ENCODE measurements at regions not wholly inside any gene's neighbourhood (a gene's known extent, or its start where the extent isn't known, plus 50 kb on each side); places are given as distances from the start of the nearest gene placed in this dataset.
"Not testable (repeated sequence)": the region's sequence is repeated elsewhere in the genome, so short reads cannot be mapped to it uniquely, and the experiment has no call there.

- Histone ChIP-seq H3K27me3 (replicated peaks; ENCODE audit: control insufficient read depth, insufficient read depth, low read length) (no peaks in the 10 kb centered on the region), H3K9me3 (no peaks in the 10 kb centered on the region), H3K4me3 (ENCODE audit: low read depth, low read length) (no peak overlapping the region), H3K36me3 (ENCODE audit: control insufficient read depth, insufficient read depth, low read length) (no peaks in the 10 kb centered on the region), H3K4me1 (no peaks in the 10 kb centered on the region)
- no peak for TF ChIP-seq CTCF (IDR thresholded peaks at IDR 0.05; ENCODE audit: insufficient read depth in 1 of 2, low read depth in 1 of 2, low read length in 1 of 2, severe bottlenecking in 1 of 2, unreplicated experiment in 1 of 2)
- peak; percentile 41 to 70 for DNase-seq
- no peaks in the 10 kb centered on the region for H3K4me1 Mint-ChIP-seq (ENCODE audit: low read depth, unreplicated experiment)
- no peak overlapping the region for H3K27ac Mint-ChIP-seq (ENCODE audit: unreplicated experiment)
- peaks cover 3% of the 10 kb centered on the region for H3K27me3 Mint-ChIP-seq (ENCODE audit: insufficient read depth, unreplicated experiment)
- BruUV-seq (replicated peaks): no TSS peak
- intact Hi-C loops (cut with micrococcal nuclease; ENCODE audit: unreplicated experiment): no loop called here
- H3K4me3 Mint-ChIP-seq (ENCODE audit: unreplicated experiment): no peak overlapping the region
- H3K9me3 Mint-ChIP-seq (ENCODE audit: unreplicated experiment): peaks cover 14% of the 10 kb centered on the region
- H3K36me3 Mint-ChIP-seq (ENCODE audit: insufficient read depth, unreplicated experiment): no peaks in the 10 kb centered on the region
- ChIA-PET POLR2A (no interaction called here), CTCF (interaction anchor here (0.7 kb wide), 1 partner anchor 54 kb away, joined by 3 read pairs; no protein-coding TSS in a partner anchor)
Measured at GRCh38 chr17:22310717-22311686, 618.7 kb downstream of the KCNJ18 start.

- intact Hi-C loops (cut with micrococcal nuclease; ENCODE audit: unreplicated experiment); H3K27ac Mint-ChIP-seq (ENCODE audit: unreplicated experiment); H3K4me1 ChIP-seq; H3K4me3 ChIP-seq (ENCODE audit: low read depth, low read length); BruUV-seq (replicated peaks); H3K4me1 Mint-ChIP-seq (ENCODE audit: low read depth, unreplicated experiment); H3K36me3 Mint-ChIP-seq (ENCODE audit: insufficient read depth, unreplicated experiment); H3K27me3 ChIP-seq (replicated peaks; ENCODE audit: control insufficient read depth, insufficient read depth, low read length); H3K9me3 ChIP-seq; CTCF ChIA-PET; H3K4me3 Mint-ChIP-seq (ENCODE audit: unreplicated experiment); DNase-seq; H3K27me3 Mint-ChIP-seq (ENCODE audit: insufficient read depth, unreplicated experiment); H3K36me3 ChIP-seq (ENCODE audit: control insufficient read depth, insufficient read depth, low read length); POLR2A ChIA-PET: not testable (repeated sequence)
- peaks cover 30% of the 10 kb centered on the region for H3K9me3 Mint-ChIP-seq (ENCODE audit: unreplicated experiment)
Measured at GRCh38 chr17:22321001-22321400, 628.7 kb downstream of the KCNJ18 start.

- BruUV-seq (replicated peaks); H3K4me3 ChIP-seq (ENCODE audit: low read depth, low read length); H3K4me3 Mint-ChIP-seq (ENCODE audit: unreplicated experiment); H3K27me3 ChIP-seq (replicated peaks; ENCODE audit: control insufficient read depth, insufficient read depth, low read length); H3K4me1 Mint-ChIP-seq (ENCODE audit: low read depth, unreplicated experiment); DNase-seq; H3K27me3 Mint-ChIP-seq (ENCODE audit: insufficient read depth, unreplicated experiment); H3K9me3 ChIP-seq; H3K4me1 ChIP-seq; CTCF ChIA-PET; H3K36me3 ChIP-seq (ENCODE audit: control insufficient read depth, insufficient read depth, low read length); intact Hi-C loops (cut with micrococcal nuclease; ENCODE audit: unreplicated experiment); H3K36me3 Mint-ChIP-seq (ENCODE audit: insufficient read depth, unreplicated experiment); POLR2A ChIA-PET; H3K27ac Mint-ChIP-seq (ENCODE audit: unreplicated experiment): not testable (repeated sequence)
- H3K9me3 Mint-ChIP-seq (ENCODE audit: unreplicated experiment): peaks cover 30% of the 10 kb centered on the region
Measured at GRCh38 chr17:22322893-22323550, 630.7 kb downstream of the KCNJ18 start.

- Histone ChIP-seq H3K4me3 (ENCODE audit: low read depth, low read length) (no peak overlapping the region), H3K4me1 (no peaks in the 10 kb centered on the region), H3K9me3 (no peaks in the 10 kb centered on the region), H3K27me3 (replicated peaks; ENCODE audit: control insufficient read depth, insufficient read depth, low read length) (no peaks in the 10 kb centered on the region), H3K36me3 (ENCODE audit: control insufficient read depth, insufficient read depth, low read length) (no peaks in the 10 kb centered on the region)
- intact Hi-C loops (cut with micrococcal nuclease; ENCODE audit: unreplicated experiment): no loop called here
- CTCF ChIA-PET: no interaction called here
- POLR2A ChIA-PET: no interaction called here
- no peaks in the 10 kb centered on the region for H3K4me1 Mint-ChIP-seq (ENCODE audit: low read depth, unreplicated experiment)
- H3K4me3 Mint-ChIP-seq (ENCODE audit: unreplicated experiment): no peak overlapping the region
- H3K27me3 Mint-ChIP-seq (ENCODE audit: insufficient read depth, unreplicated experiment): no peaks in the 10 kb centered on the region
- no peak for TF ChIP-seq CTCF (IDR thresholded peaks at IDR 0.05; ENCODE audit: insufficient read depth in 1 of 2, low read depth in 1 of 2, low read length in 1 of 2, severe bottlenecking in 1 of 2, unreplicated experiment in 1 of 2)
- no peak overlapping the region for H3K27ac Mint-ChIP-seq (ENCODE audit: unreplicated experiment)
- H3K36me3 Mint-ChIP-seq (ENCODE audit: insufficient read depth, unreplicated experiment): no peaks in the 10 kb centered on the region
- DNase-seq: peak in 1 of 2 experiments; percentile 5
- H3K9me3 Mint-ChIP-seq (ENCODE audit: unreplicated experiment): no peaks in the 10 kb centered on the region
- BruUV-seq (replicated peaks): no TSS peak
Measured at GRCh38 chr17:22337467-22337866, 645.1 kb downstream of the KCNJ18 start.

GRCh38 chr17:22356603-22357002 lies 664.3 kb downstream of the KCNJ18 start:
- DNase-seq; BruUV-seq (replicated peaks); CTCF ChIA-PET; H3K9me3 Mint-ChIP-seq (ENCODE audit: unreplicated experiment); POLR2A ChIA-PET; H3K27ac Mint-ChIP-seq (ENCODE audit: unreplicated experiment); H3K4me3 ChIP-seq (ENCODE audit: low read depth, low read length); H3K4me1 ChIP-seq; H3K36me3 ChIP-seq (ENCODE audit: control insufficient read depth, insufficient read depth, low read length); H3K4me1 Mint-ChIP-seq (ENCODE audit: low read depth, unreplicated experiment); H3K4me3 Mint-ChIP-seq (ENCODE audit: unreplicated experiment); H3K27me3 Mint-ChIP-seq (ENCODE audit: insufficient read depth, unreplicated experiment); H3K27me3 ChIP-seq (replicated peaks; ENCODE audit: control insufficient read depth, insufficient read depth, low read length); H3K9me3 ChIP-seq; intact Hi-C loops (cut with micrococcal nuclease; ENCODE audit: unreplicated experiment); H3K36me3 Mint-ChIP-seq (ENCODE audit: insufficient read depth, unreplicated experiment): not testable (repeated sequence)
